Neural progenitor cell (in vitro differentiated cells): ENCODE measurements at regions not wholly inside any gene's neighbourhood (a gene's known extent, or its start where the extent isn't known, plus 50 kb on each side); places are given as distances from the start of the nearest gene placed in this dataset.

Experiments used
- DNase-seq: peaks from one replicate; pipeline ENCODE4 v3.0.0-alpha.2; 2016; ENCODE audit warnings: low spot score
- H2AFZ ChIP-seq: fragments of 200-600 bp; sonication (generic); replicated peaks from 2 replicates; pipeline ENCODE4 v1.6.1; 2016; ENCODE audit warnings: antibody characterized with exemption
- H3F3A ChIP-seq: fragments of 200-600 bp; sonication (generic); 2 replicates; pipeline ENCODE4 v1.6.1; 2016; ENCODE audit warnings: antibody characterized with exemption, low read depth
- H3K27ac ChIP-seq: fragments of 200-600 bp; sonication (generic); 2 replicates; pipeline ENCODE4 v1.5.1; 2016; ENCODE audit warnings: mild to moderate bottlenecking
- H3K27me3 ChIP-seq: fragments of 200-600 bp; sonication (generic); 2 replicates; pipeline ENCODE4 v1.6.1; 2016; ENCODE audit warnings: mild to moderate bottlenecking, moderate library complexity
- H3K36me3 ChIP-seq: fragments of 200-600 bp; sonication (generic); 2 replicates; pipeline ENCODE4 v1.5.1; 2016
- H3K4me1 ChIP-seq: fragments of 200-600 bp; sonication (generic); 2 replicates; pipeline ENCODE4 v1.6.1; 2016; ENCODE audit warnings: mixed run types
- H3K4me2 ChIP-seq: fragments of 200-600 bp; sonication (generic); 2 replicates; pipeline ENCODE4 v1.6.1; 2016
- H3K4me3 ChIP-seq: fragments of 200-600 bp; sonication (generic); 2 replicates; pipeline ENCODE4 v1.5.1; 2016
- H3K79me2 ChIP-seq: fragments of 200-600 bp; sonication (generic); 2 replicates; pipeline ENCODE4 v1.6.1; 2016; ENCODE audit warnings: low read depth
- H3K9ac ChIP-seq: fragments of 200-600 bp; sonication (generic); 2 replicates; pipeline ENCODE4 v1.6.1; 2016
- H3K9me3 ChIP-seq: fragments of 200-600 bp; sonication (generic); 2 replicates; pipeline ENCODE4 v1.5.1; 2016; ENCODE audit warnings: low read depth
- H4K20me1 ChIP-seq: fragments of 200-600 bp; sonication (generic); 2 replicates; pipeline ENCODE4 v1.6.1; 2016; ENCODE audit warnings: low read depth
- H3K27ac Mint-ChIP-seq: 3 replicates; pipeline ENCODE4 v1.8.0; 2021; ENCODE audit warnings: mixed read lengths
- H3K27me3 Mint-ChIP-seq: 2 replicates; pipeline ENCODE4 v1.8.0; 2022; ENCODE audit warnings: low read depth, mild to moderate bottlenecking, inconsistent platforms, moderate library complexity, mixed read lengths; ENCODE audit not compliant: insufficient read depth
- H3K36me3 Mint-ChIP-seq: 3 replicates; pipeline ENCODE4 v1.8.0; 2021; ENCODE audit warnings: mixed read lengths
- H3K4me1 Mint-ChIP-seq: 3 replicates; pipeline ENCODE4 v1.8.0; 2021; ENCODE audit warnings: mixed read lengths
- H3K4me3 Mint-ChIP-seq: 3 replicates; pipeline ENCODE4 v1.8.0; 2021; ENCODE audit warnings: mild to moderate bottlenecking, moderate library complexity, mixed read lengths
- H3K9me3 Mint-ChIP-seq: 3 replicates; pipeline ENCODE4 v1.8.0; 2020; ENCODE audit warnings: mixed read lengths
- CTCF ChIP-seq: fragments of 200-600 bp; sonication (generic); IDR thresholded peaks from 2 replicates; pipeline ENCODE4 v1.5.1; 2017; ENCODE audit warnings: antibody characterized with exemption, mild to moderate bottlenecking
- EZH2 ChIP-seq: fragments of 200-600 bp; sonication (generic); IDR thresholded peaks from 2 replicates; pipeline ENCODE4 v1.6.1; 2017; ENCODE audit warnings: antibody characterized with exemption, mild to moderate bottlenecking, moderate library complexity
- EZH2phosphoT487 ChIP-seq: fragments of 200-600 bp; sonication (generic); IDR thresholded peaks from 2 replicates; pipeline ENCODE4 v1.6.1; 2017; ENCODE audit warnings: antibody characterized with exemption

- TF ChIP-seq CTCF = no peak
- no peak for TF ChIP-seq EZH2
- TF ChIP-seq EZH2phosphoT487 = no peak
- no peaks in the 10 kb centered on the region for H3K27me3 Mint-ChIP-seq
Observed at GRCh38 chr5:54820346-54821134, 164.9 kb downstream of the ESM1 start.

GRCh38 chr5:54807421-54807820, 178.0 kb downstream of the ESM1 start:
- Histone ChIP-seq H3K4me2 (no peak overlapping the region), H3K36me3 (no peaks in the 10 kb centered on the region), H3K27ac (no peak overlapping the region), H3K9ac (no peak overlapping the region), H3K4me3 (no peak overlapping the region), H3K27me3 (no peaks in the 10 kb centered on the region), H4K20me1 (no peaks in the 10 kb centered on the region), H3K9me3 (no peaks in the 10 kb centered on the region), H2AFZ (no peak overlapping the region), H3F3A (peaks cover 9% of the 10 kb centered on the region), H3K79me2 (no peaks in the 10 kb centered on the region), H3K4me1 (peaks cover 7% of the 10 kb centered on the region)
- no peak overlapping the region for H3K4me3 Mint-ChIP-seq
- peaks cover 2% of the 10 kb centered on the region for H3K27me3 Mint-ChIP-seq
- H3K9me3 Mint-ChIP-seq = peaks cover 7% of the 10 kb centered on the region
- TF ChIP-seq EZH2 (no peak), CTCF (no peak), EZH2phosphoT487 (no peak)
- no peaks in the 10 kb centered on the region for H3K4me1 Mint-ChIP-seq
- no peak for DNase-seq
- no peaks in the 10 kb centered on the region for H3K36me3 Mint-ChIP-seq
- H3K27ac Mint-ChIP-seq = no peak overlapping the region

More at GRCh38 chr5:54820346-54821134, 164.9 kb downstream of the ESM1 start:
- Mint-ChIP-seq H3K4me3 (no peak overlapping the region), H3K27ac (no peak overlapping the region), H3K36me3 (no peaks in the 10 kb centered on the region), H3K9me3 (peaks cover 1% of the 10 kb centered on the region), H3K4me1 (peaks cover 2% of the 10 kb centered on the region)
- H3K79me2 ChIP-seq = no peaks in the 10 kb centered on the region
- no peaks in the 10 kb centered on the region for H3K9me3 ChIP-seq
- H2AFZ ChIP-seq = no peak overlapping the region
- H4K20me1 ChIP-seq = no peaks in the 10 kb centered on the region
- H3K27ac ChIP-seq = no peak overlapping the region
- H3K36me3 ChIP-seq = no peaks in the 10 kb centered on the region
- H3K27me3 ChIP-seq = no peaks in the 10 kb centered on the region
- no peak overlapping the region for H3K4me2 ChIP-seq
- no peaks in the 10 kb centered on the region for H3K4me1 ChIP-seq
- DNase-seq = no peak
- no peaks in the 10 kb centered on the region for H3F3A ChIP-seq
- no peak overlapping the region for H3K4me3 ChIP-seq
- H3K9ac ChIP-seq = no peak overlapping the region

- Histone ChIP-seq H2AFZ (no peak overlapping the region), H3K4me3 (no peak overlapping the region), H3K9ac (no peak overlapping the region), H3F3A (peaks cover 9% of the 10 kb centered on the region), H3K27me3 (no peaks in the 10 kb centered on the region), H4K20me1 (no peaks in the 10 kb centered on the region), H3K4me1 (peaks cover 7% of the 10 kb centered on the region), H3K9me3 (no peaks in the 10 kb centered on the region), H3K27ac (no peak overlapping the region), H3K79me2 (no peaks in the 10 kb centered on the region), H3K36me3 (no peaks in the 10 kb centered on the region), H3K4me2 (no peak overlapping the region)
- no peak for TF ChIP-seq EZH2
- Mint-ChIP-seq H3K27ac (peak overlapping the region; percentile 7), H3K9me3 (no peaks in the 10 kb centered on the region), H3K4me1 (no peaks in the 10 kb centered on the region), H3K27me3 (peaks cover 2% of the 10 kb centered on the region), H3K4me3 (no peak overlapping the region), H3K36me3 (no peaks in the 10 kb centered on the region)
- DNase-seq = no peak
Observed at GRCh38 chr5:54804521-54804920, 180.9 kb downstream of the ESM1 start.

GRCh38 chr5:54804086-54804485, 181.3 kb downstream of the ESM1 start:
- Histone ChIP-seq H3K9ac (no peak overlapping the region), H3K4me1 (peaks cover 7% of the 10 kb centered on the region), H3K79me2 (no peaks in the 10 kb centered on the region), H4K20me1 (no peaks in the 10 kb centered on the region), H3K4me3 (no peak overlapping the region), H3K36me3 (no peaks in the 10 kb centered on the region), H2AFZ (no peak overlapping the region), H3K27ac (no peak overlapping the region), H3F3A (peaks cover 9% of the 10 kb centered on the region), H3K27me3 (no peaks in the 10 kb centered on the region), H3K9me3 (no peaks in the 10 kb centered on the region), H3K4me2 (no peak overlapping the region)
- TF ChIP-seq EZH2 (no peak), EZH2phosphoT487 (no peak), CTCF (no peak)
- no peak for DNase-seq
- H3K4me1 Mint-ChIP-seq = no peaks in the 10 kb centered on the region
- peaks cover 2% of the 10 kb centered on the region for H3K27me3 Mint-ChIP-seq
- H3K4me3 Mint-ChIP-seq = no peak overlapping the region
- no peak overlapping the region for H3K27ac Mint-ChIP-seq
- H3K36me3 Mint-ChIP-seq = no peaks in the 10 kb centered on the region
- no peaks in the 10 kb centered on the region for H3K9me3 Mint-ChIP-seq
